ENCODE measurements at regions not wholly inside any gene's neighbourhood (a gene's known extent, or its start where the extent isn't known, plus 50 kb on each side); places are given as distances from the start of the nearest gene placed in this dataset.

GRCh38 chr20:52256454-52256853, 64.9 kb upstream of the ZFP64 start:
- TF ChIP-seq POLR2A (IDR thresholded peaks at IDR 0.05; ENCODE audit: low read depth, low read length) (no peak), TAF1 (IDR thresholded peaks at IDR 0.05; ENCODE audit: borderline replicate concordance, low read depth, low read length) (no peak), POLR2AphosphoS5 (IDR thresholded peaks at IDR 0.05; ENCODE audit: low read depth, low read length) (no peak)

All from GM12892 (cell line).